GM20000 (cell line): ENCODE measurements at regions not wholly inside any gene's neighbourhood (a gene's known extent, or its start where the extent isn't known, plus 50 kb on each side); places are given as distances from the start of the nearest gene placed in this dataset.

Source experiments
- DNase-seq: peaks from one replicate; pipeline ENCODE4 v3.0.0; 2012; ENCODE audit warnings: low spot score
- TF ChIP-seq, protein P1 (sequence below): IDR thresholded peaks from 2 replicates; pipeline ENCODE4 v1.5.1; 2012; ENCODE audit warnings: mild to moderate bottlenecking, control low read depth; ENCODE audit errors: extremely low read depth, missing control alignments

DNA sequence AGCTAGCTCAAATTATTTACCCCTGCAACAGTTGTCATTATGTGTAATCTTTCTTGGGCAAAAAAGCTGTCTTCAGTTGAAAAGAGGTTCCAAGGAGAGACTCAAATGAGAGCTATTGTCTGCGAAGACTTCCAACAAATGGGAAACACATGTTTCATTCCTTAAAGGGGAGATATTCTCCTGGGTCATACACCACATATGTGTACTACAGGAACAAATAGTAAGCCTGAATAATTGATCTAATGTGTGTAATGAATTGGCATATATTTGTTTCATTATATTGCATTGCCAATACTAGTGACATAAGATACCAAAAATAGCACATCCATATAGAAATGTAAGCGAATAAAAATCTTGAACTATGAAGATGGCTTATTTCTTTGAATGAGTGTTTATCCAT is 950.9 kb upstream of the NDST4 start:
- no peak for DNase-seq
- TF ChIP-seq, protein P1, sequence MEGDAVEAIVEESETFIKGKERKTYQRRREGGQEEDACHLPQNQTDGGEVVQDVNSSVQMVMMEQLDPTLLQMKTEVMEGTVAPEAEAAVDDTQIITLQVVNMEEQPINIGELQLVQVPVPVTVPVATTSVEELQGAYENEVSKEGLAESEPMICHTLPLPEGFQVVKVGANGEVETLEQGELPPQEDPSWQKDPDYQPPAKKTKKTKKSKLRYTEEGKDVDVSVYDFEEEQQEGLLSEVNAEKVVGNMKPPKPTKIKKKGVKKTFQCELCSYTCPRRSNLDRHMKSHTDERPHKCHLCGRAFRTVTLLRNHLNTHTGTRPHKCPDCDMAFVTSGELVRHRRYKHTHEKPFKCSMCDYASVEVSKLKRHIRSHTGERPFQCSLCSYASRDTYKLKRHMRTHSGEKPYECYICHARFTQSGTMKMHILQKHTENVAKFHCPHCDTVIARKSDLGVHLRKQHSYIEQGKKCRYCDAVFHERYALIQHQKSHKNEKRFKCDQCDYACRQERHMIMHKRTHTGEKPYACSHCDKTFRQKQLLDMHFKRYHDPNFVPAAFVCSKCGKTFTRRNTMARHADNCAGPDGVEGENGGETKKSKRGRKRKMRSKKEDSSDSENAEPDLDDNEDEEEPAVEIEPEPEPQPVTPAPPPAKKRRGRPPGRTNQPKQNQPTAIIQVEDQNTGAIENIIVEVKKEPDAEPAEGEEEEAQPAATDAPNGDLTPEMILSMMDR, result no peak

DNA sequence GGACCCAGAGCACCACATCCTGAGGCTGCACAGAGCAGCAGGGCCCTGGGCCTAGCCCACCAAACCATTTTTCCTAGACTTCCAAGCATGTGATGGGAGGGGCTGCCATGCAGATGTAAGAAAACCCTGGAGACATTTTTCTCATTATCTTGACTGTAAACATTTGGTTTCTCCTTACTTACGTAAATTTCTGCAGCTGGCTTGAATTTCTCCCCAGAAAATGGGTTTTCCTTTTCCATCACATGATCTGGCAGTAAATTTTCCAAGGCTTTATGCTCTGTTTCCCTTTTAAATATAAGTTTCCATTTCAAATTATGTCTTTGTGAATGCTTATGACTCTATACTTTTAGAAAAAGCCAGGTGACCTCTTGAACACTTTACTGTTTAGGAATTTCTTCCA is 945.9 kb upstream of the NDST4 start:
- DNase-seq, result no peak
- TF ChIP-seq, protein P1, result no peak

DNA sequence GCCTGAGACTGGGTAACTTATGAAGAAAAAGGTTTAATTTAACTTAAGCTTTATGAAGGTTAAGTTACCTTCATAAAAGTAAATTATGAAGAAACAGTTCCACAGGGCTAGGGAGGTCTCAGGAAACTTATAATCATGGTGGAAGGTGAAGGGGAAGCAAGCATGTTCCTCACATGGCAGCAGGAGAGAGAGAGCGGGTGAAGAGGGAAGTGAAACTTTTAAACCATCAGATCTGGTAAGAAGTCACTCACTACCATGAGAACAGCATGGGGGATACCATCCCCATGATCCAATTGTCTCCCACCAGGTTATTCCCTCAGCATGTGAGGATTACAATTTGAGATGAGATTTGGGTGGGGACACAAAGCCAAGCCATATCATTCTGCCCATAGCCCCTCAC is 944.7 kb upstream of the NDST4 start:
- no peak for DNase-seq
- TF ChIP-seq, protein P1, result no peak

DNA sequence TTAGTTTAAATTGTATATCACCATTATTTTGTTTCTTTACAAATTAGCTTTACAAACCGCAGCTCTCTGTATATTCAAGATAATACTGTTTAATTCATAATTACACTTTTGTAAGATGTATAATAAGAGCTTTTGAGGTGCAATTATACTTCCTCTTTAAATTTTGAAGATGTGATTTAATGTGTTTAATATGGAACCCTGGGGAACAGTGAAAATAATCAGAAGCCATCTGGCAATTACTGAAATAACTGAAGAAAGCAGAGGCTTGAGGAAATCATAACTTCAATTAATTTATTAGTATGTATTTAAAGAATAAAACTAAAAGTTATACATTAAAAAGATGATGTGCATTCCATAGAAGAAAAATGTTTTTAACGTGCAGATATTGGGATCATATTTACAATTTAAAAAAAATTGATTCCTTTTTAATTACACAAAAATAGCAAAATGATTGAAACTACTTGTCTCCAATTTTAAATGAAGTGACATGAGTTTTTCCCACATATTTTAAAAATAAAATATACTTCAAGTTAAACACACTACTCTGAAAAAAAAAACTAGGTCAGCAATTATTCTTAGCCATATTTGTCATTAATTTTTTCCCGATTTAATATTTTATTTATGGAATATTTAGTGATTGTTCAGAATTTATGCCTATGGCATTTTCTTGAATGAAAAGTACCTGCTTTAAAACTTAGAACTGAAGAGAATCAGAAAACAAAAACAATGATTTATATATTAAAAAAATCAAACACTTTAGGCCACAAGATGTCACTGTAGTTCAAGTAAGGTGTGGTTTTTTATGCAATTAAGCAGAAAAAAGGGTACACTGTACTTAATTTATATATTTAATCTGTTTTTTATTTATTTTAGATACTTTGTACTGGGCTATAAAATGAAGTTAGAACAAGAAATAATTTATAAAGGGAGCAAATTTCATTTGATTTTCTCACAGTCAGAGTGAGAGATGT is 942.7 kb upstream of the NDST4 start:
- DNase-seq, result no peak
- TF ChIP-seq, protein P1, result no peak

DNA sequence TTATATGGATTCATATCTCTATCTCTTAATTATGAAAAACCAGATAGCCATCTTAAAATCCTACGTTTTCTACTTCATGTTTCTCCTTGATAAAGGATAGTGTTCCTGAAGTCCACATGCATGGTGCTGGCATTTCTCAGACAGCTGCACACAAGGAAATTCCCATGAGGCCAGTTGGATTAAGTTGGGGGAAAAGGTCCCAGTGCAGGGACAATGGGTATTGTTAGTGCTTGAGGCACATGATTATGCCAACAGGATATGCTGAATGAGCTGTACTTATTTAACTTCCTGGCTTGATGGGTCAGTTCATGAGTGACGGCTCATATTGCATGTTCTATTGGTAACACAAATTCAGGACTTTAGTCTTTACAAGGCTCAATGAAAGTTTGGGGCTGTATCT is 913.9 kb upstream of the NDST4 start:
- no peak for DNase-seq
- TF ChIP-seq, protein P1, result no peak

DNA sequence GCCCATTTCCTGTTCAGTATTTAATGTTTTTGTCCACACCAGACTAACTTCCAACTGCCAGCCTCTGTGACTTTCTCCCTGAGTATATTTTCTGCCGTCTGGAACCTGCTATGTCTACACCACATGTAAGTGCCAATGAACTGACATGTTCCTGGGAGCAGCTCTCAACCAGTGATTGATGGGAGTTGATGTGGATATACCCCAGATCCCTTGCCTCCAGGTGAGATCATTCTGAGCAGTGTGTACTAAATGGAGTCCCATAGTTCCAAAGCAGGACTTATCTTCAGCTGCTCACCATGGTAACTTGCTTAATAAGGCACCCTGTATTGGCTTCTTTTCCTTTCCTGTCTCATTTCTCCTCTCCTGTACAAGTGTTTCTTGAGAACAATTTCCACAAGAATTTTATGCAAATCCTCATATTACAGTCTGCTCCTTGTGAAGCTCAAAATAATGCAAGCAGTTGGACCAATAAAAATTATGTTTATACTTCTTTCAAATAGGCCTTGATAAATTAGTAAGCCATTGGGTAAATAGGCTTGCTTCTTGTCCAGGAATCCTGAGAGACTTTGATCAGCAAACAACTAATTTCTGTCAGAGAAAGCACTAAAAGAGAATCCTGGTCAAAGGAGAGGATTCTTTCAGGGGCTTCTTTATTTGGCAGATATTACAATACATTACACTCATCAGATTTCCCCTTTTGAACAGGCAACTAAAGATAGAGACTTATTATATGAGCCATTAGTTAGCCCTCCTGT is 911.7 kb upstream of the NDST4 start:
- TF ChIP-seq, protein P1, result no peak
- DNase-seq, result no peak

DNA sequence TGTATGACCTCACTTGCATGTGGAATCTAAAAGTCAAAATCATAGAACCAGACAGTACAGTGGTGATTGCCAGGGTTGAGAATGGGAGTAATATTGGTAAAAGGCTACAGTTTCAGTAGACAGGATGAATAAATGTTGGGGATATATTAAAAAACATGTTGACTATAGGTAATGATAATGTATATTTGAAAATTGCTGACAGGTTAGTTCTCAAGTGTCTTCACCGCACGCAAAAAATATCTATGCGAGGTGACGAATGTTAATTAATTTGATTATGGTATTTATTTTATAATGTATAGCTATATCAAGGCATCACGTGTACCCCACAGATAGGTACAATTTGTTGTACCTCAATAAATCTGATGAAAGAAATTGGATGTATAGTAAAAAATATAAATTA is 909.6 kb upstream of the NDST4 start:
- DNase-seq, result no peak
- TF ChIP-seq, protein P1, result no peak
